KMS-11 (cell line): ENCODE measurements at regions not wholly inside any gene's neighbourhood (a gene's known extent, or its start where the extent isn't known, plus 50 kb on each side); places are given as distances from the start of the nearest gene placed in this dataset.

ENCODE experiments used
- H2AFZ ChIP-seq: fragments of 200-600 bp; sonication (generic); 2 replicates; pipeline ENCODE4 v1.6.1; 2016; ENCODE audit warnings: antibody characterized with exemption, mixed run types, low read depth
- H3K27ac ChIP-seq: fragments of 200-600 bp; sonication (generic); 2 replicates; pipeline ENCODE4 v1.6.1; 2016; ENCODE audit warnings: mild to moderate bottlenecking, mixed run types
- H3K27me3 ChIP-seq: fragments of 200-600 bp; sonication (generic); 2 replicates; pipeline ENCODE4 v1.6.1; 2017; ENCODE audit warnings: mild to moderate bottlenecking, low read depth, mixed run types, moderate library complexity; ENCODE audit not compliant: insufficient read depth
- H3K36me3 ChIP-seq: fragments of 200-600 bp; sonication (generic); 2 replicates; pipeline ENCODE4 v1.6.1; 2017; ENCODE audit warnings: mild to moderate bottlenecking, mixed run types; ENCODE audit not compliant: insufficient read depth
- H3K4me1 ChIP-seq: fragments of 200-600 bp; sonication (generic); 2 replicates; pipeline ENCODE4 v1.6.1; 2016; ENCODE audit warnings: mild to moderate bottlenecking, low read depth, mixed run types; ENCODE audit not compliant: poor library complexity, severe bottlenecking
- H3K4me2 ChIP-seq: fragments of 200-600 bp; sonication (generic); 2 replicates; pipeline ENCODE4 v1.7.0; 2016; ENCODE audit warnings: mild to moderate bottlenecking, mixed run types
- H3K4me3 ChIP-seq: fragments of 200-600 bp; sonication (generic); IDR thresholded peaks from 2 replicates; pipeline ENCODE4 v1.6.1; 2017; ENCODE audit warnings: low read depth, low read length, mixed read lengths; ENCODE audit not compliant: insufficient read depth
- H3K79me2 ChIP-seq: fragments of 200-600 bp; sonication (generic); 2 replicates; pipeline ENCODE4 v1.6.1; 2016; ENCODE audit warnings: low read depth, mixed run types; ENCODE audit not compliant: insufficient read depth
- H3K9ac ChIP-seq: fragments of 200-600 bp; sonication (generic); 2 replicates; pipeline ENCODE4 v1.6.1; 2016; ENCODE audit warnings: mild to moderate bottlenecking, mixed run types
- H4K20me1 ChIP-seq: fragments of 200-600 bp; sonication (generic); 2 replicates; pipeline ENCODE4 v1.6.1; 2016; ENCODE audit warnings: mild to moderate bottlenecking, mixed run types; ENCODE audit not compliant: insufficient read depth
- CTCF ChIP-seq: fragments of 200-600 bp; sonication (generic); conservative IDR thresholded peaks from 2 replicates; pipeline ENCODE4 v1.6.1; 2017; ENCODE audit warnings: low read depth, mild to moderate bottlenecking, antibody characterized with exemption, low read length, moderate library complexity, mixed read lengths

- H3K36me3 ChIP-seq: no peaks in the 10 kb centered on the region
- H3K4me2 ChIP-seq: no peak overlapping the region
- H3K4me1 ChIP-seq: no peaks in the 10 kb centered on the region
- H3K79me2 ChIP-seq: no peaks in the 10 kb centered on the region
- no peaks in the 10 kb centered on the region for H3K27me3 ChIP-seq
- no peaks in the 10 kb centered on the region for H4K20me1 ChIP-seq
- H2AFZ ChIP-seq: no peak overlapping the region
- H3K4me3 ChIP-seq: no peak overlapping the region
- H3K27ac ChIP-seq: no peak overlapping the region
- H3K9ac ChIP-seq: no peak overlapping the region
- no peak for TF ChIP-seq CTCF
Observed at GRCh38 chr5:167513381-167513780, 778.1 kb upstream of the WWC1 start.

- H3K27ac ChIP-seq: no peak overlapping the region
- no peak overlapping the region for H2AFZ ChIP-seq
- no peak overlapping the region for H3K9ac ChIP-seq
- H3K4me1 ChIP-seq: no peaks in the 10 kb centered on the region
- no peaks in the 10 kb centered on the region for H3K36me3 ChIP-seq
- H3K27me3 ChIP-seq: no peaks in the 10 kb centered on the region
- H4K20me1 ChIP-seq: no peaks in the 10 kb centered on the region
- H3K4me3 ChIP-seq: no peak overlapping the region
- no peak for TF ChIP-seq CTCF
- H3K4me2 ChIP-seq: no peak overlapping the region
- no peaks in the 10 kb centered on the region for H3K79me2 ChIP-seq
Observed at GRCh38 chr5:167514461-167514860, 777.0 kb upstream of the WWC1 start.

GRCh38 chr5:167525004-167525403 is 766.4 kb upstream of the WWC1 start:
- Histone ChIP-seq H3K9ac (no peak overlapping the region), H3K27me3 (no peaks in the 10 kb centered on the region), H3K27ac (no peak overlapping the region), H3K36me3 (no peaks in the 10 kb centered on the region), H3K4me3 (no peak overlapping the region), H3K4me1 (no peaks in the 10 kb centered on the region), H3K79me2 (no peaks in the 10 kb centered on the region), H2AFZ (no peak overlapping the region), H3K4me2 (no peak overlapping the region), H4K20me1 (no peaks in the 10 kb centered on the region)
- TF ChIP-seq CTCF: no peak

DNA sequence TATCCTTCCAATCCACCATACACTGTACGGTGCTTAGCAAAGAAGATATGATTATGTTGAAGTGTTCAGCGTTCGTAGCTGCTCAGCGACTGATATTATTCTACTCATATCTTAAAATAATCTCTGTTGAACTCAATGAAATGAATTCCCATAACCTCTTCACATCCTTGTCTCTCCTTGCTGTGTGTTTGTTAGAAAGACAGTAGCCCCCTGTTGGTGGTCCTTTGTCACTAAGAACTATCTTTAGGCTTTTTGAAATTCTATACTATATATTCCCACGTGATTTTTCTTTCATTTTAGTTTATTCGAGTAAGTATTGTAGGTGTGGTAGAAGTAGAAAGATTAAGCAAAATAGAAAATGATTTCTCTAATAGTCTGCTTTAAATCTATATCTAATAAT is 762.8 kb upstream of the WWC1 start:
- Histone ChIP-seq H4K20me1 (no peaks in the 10 kb centered on the region), H3K36me3 (no peaks in the 10 kb centered on the region), H3K9ac (no peak overlapping the region), H3K4me3 (no peak overlapping the region), H3K27me3 (no peaks in the 10 kb centered on the region), H3K4me1 (no peaks in the 10 kb centered on the region), H2AFZ (no peak overlapping the region), H3K4me2 (no peak overlapping the region), H3K27ac (no peak overlapping the region), H3K79me2 (no peaks in the 10 kb centered on the region)
- no peak for TF ChIP-seq CTCF

DNA sequence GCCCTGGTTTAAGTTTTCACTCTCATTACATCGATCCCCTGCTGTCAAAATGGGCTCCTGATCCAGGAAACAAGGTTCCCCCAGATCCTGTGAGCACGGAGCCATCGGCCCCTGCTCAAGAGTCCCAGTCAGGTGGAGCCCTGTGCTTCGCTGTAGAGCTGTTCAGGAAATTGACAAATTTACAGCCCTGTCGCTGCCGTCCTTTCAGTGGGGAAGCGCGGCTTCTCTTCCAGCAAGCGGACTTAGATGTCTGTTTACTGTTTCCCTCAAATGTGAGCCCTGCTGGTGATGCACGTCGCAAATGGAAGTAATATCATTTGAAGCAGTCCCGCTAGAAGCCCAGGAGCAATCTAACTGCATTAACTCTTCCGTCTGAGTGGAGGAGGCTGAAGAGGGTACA is 760.9 kb upstream of the WWC1 start:
- Histone ChIP-seq H3K4me3 (no peak overlapping the region), H3K36me3 (no peaks in the 10 kb centered on the region), H3K27ac (no peak overlapping the region), H3K27me3 (no peaks in the 10 kb centered on the region), H3K9ac (no peak overlapping the region), H3K4me1 (no peaks in the 10 kb centered on the region), H3K79me2 (no peaks in the 10 kb centered on the region), H3K4me2 (no peak overlapping the region), H4K20me1 (no peaks in the 10 kb centered on the region), H2AFZ (no peak overlapping the region)
- no peak for TF ChIP-seq CTCF
